Stimulated activated CD8-positive, alpha-beta memory T cell treated with anti-CD3 and anti-CD28 coated beads, Interleukin-12 subunit alpha, Interleukin-12 subunit beta, amount 100 ng/mL, for 24 hours (primary cell): ENCODE measurements at regions not wholly inside any gene's neighbourhood (a gene's known extent, or its start where the extent isn't known, plus 50 kb on each side); places are given as distances from the start of the nearest gene placed in this dataset.

ENCODE experiments used
- DNase-seq: peaks from one replicate; pipeline ENCODE4 v3.0.0-alpha.2; 2020; ENCODE audit errors: extremely low read depth

- DNase-seq, result no peak
Observed at GRCh38 chr18:24826605-24827004, 366.2 kb downstream of the HRH4 start.

- no peak for DNase-seq
Observed at GRCh38 chr18:24827501-24827900, 367.1 kb downstream of the HRH4 start.

- no peak for DNase-seq
Observed at GRCh38 chr18:24831081-24831480, 370.6 kb downstream of the HRH4 start.

GRCh38 chr18:24831871-24832665, 371.6 kb downstream of the HRH4 start:
- DNase-seq, result no peak

GRCh38 chr18:24835751-24836150, 375.3 kb downstream of the HRH4 start:
- DNase-seq, result no peak

- DNase-seq, result no peak
Observed at GRCh38 chr18:24837066-24837465, 376.6 kb downstream of the HRH4 start.

- no peak for DNase-seq
Observed at GRCh38 chr18:24840051-24840450, 379.6 kb downstream of the HRH4 start.

GRCh38 chr18:24840640-24841039, 380.2 kb downstream of the HRH4 start:
- no peak for DNase-seq

- DNase-seq, result no peak
Observed at GRCh38 chr18:24841536-24841935, 381.1 kb downstream of the HRH4 start.

GRCh38 chr18:24843123-24843522, 382.7 kb downstream of the HRH4 start:
- no peak for DNase-seq

- DNase-seq, result no peak
Observed at GRCh38 chr18:24846138-24846537, 385.7 kb downstream of the HRH4 start.

- DNase-seq, result no peak
Observed at GRCh38 chr18:24850532-24850931, 390.1 kb downstream of the HRH4 start.

GRCh38 chr18:24853076-24853475, 392.6 kb downstream of the HRH4 start:
- DNase-seq, result no peak

- DNase-seq, result no peak
Observed at GRCh38 chr18:24860978-24861680, 400.7 kb downstream of the HRH4 start.

- no peak for DNase-seq
Observed at GRCh38 chr18:24862201-24862816, 401.9 kb downstream of the HRH4 start.

GRCh38 chr18:24868311-24868710, 407.9 kb downstream of the HRH4 start:
- no peak for DNase-seq

- no peak for DNase-seq
Observed at GRCh38 chr18:24868760-24869237, 408.4 kb downstream of the HRH4 start.

- no peak for DNase-seq
Observed at GRCh38 chr18:24869285-24869684, 408.8 kb downstream of the HRH4 start.

- DNase-seq, result no peak
Observed at GRCh38 chr18:24875286-24875685, 414.8 kb downstream of the HRH4 start.

- no peak for DNase-seq
Observed at GRCh38 chr18:24875777-24876176, 415.3 kb downstream of the HRH4 start.

GRCh38 chr18:24876266-24876665, 415.8 kb downstream of the HRH4 start:
- no peak for DNase-seq

- no peak for DNase-seq
Observed at GRCh38 chr18:24877066-24877465, 416.6 kb downstream of the HRH4 start.

- DNase-seq, result no peak
Observed at GRCh38 chr18:24877546-24877945, 417.1 kb downstream of the HRH4 start.
